Mesenchymal stem cell (in vitro differentiated cells and primary cell): ENCODE measurements at regions not wholly inside any gene's neighbourhood (a gene's known extent, or its start where the extent isn't known, plus 50 kb on each side); places are given as distances from the start of the nearest gene placed in this dataset.

Experiments
- DNase-seq: peaks from one replicate; pipeline ENCODE4 v3.0.0-alpha.2; 2013
- H2AFZ ChIP-seq: one replicate; pipeline ENCODE4 v1.6.1; 2013; ENCODE audit warnings: low read depth, mild to moderate bottlenecking, control low read depth, inconsistent platforms, low read length, moderate library complexity
- H2AK5ac ChIP-seq: 2 replicates; pipeline ENCODE4 v1.6.1; 2013; ENCODE audit warnings: low read length, moderate library complexity, mild to moderate bottlenecking, inconsistent platforms; ENCODE audit not compliant: severe bottlenecking
- H2BK120ac ChIP-seq: one replicate; pipeline ENCODE4 v1.6.1; 2013; ENCODE audit warnings: low read depth, mild to moderate bottlenecking, inconsistent platforms, low read length, moderate library complexity
- H2BK12ac ChIP-seq, 2 experiments: one replicate each; pipeline ENCODE4 v1.6.1; 2013; ENCODE audit warnings: inconsistent platforms in 2 of 2, low read length in 2 of 2, mild to moderate bottlenecking in 2 of 2, moderate library complexity in 2 of 2, control low read depth in 1 of 2
- H2BK15ac ChIP-seq: one replicate; pipeline ENCODE4 v1.6.1; 2013; ENCODE audit warnings: mild to moderate bottlenecking, low read depth, inconsistent platforms; ENCODE audit not compliant: poor library complexity, severe bottlenecking
- H2BK5ac ChIP-seq: 2 replicates; pipeline ENCODE4 v1.6.1; 2013; ENCODE audit warnings: low read depth, mild to moderate bottlenecking, low read length, control low read depth, inconsistent platforms; ENCODE audit not compliant: poor library complexity, severe bottlenecking
- H3K14ac ChIP-seq, 2 experiments: one replicate each; pipeline ENCODE4 v1.6.1; 2013; ENCODE audit warnings: inconsistent platforms in 2 of 2, low read length in 2 of 2, control low read depth in 1 of 2, mild to moderate bottlenecking in 1 of 2, moderate library complexity in 1 of 2
- H3K18ac ChIP-seq, 2 experiments: one replicate each; pipeline ENCODE4 v1.6.1; 2013; ENCODE audit warnings: inconsistent platforms in 2 of 2, low read length in 2 of 2, control low read depth in 1 of 2, low read depth in 1 of 2, mild to moderate bottlenecking in 1 of 2
- H3K23ac ChIP-seq, 2 experiments: one replicate each; pipeline ENCODE4 v1.6.1; 2013; ENCODE audit warnings: inconsistent platforms in 2 of 2, low read length in 2 of 2, mild to moderate bottlenecking in 2 of 2, moderate library complexity in 2 of 2, control low read depth in 1 of 2
- H3K27ac ChIP-seq: 2 replicates; pipeline ENCODE4 v1.5.1; 2013; ENCODE audit warnings: mild to moderate bottlenecking, moderate library complexity, low read length, control low read depth, inconsistent platforms; ENCODE audit not compliant: poor library complexity, severe bottlenecking
- H3K27me3 ChIP-seq, 2 experiments: 2 replicates each; pipeline versions ENCODE4 v1.6.1 to v1.7.0; 2013; ENCODE audit warnings: low read length in 2 of 2, mild to moderate bottlenecking in 2 of 2, moderate library complexity in 2 of 2, control low read depth in 1 of 2, inconsistent platforms in 1 of 2; ENCODE audit not compliant: control insufficient read depth in 1 of 2, insufficient read depth in 1 of 2
- H3K36me3 ChIP-seq, 2 experiments: 2 replicates each; pipeline versions ENCODE4 v1.6.1 to v1.7.0; 2013; ENCODE audit warnings: low read length in 2 of 2, control low read depth in 1 of 2, inconsistent platforms in 1 of 2, low read depth in 1 of 2, mild to moderate bottlenecking in 1 of 2; ENCODE audit not compliant: insufficient read depth in 2 of 2, control insufficient read depth in 1 of 2
- H3K4ac ChIP-seq, 2 experiments: one replicate each; pipeline ENCODE4 v1.6.1; 2013; ENCODE audit warnings: inconsistent platforms in 2 of 2, low read length in 2 of 2, mild to moderate bottlenecking in 2 of 2, moderate library complexity in 2 of 2, control low read depth in 1 of 2, low read depth in 1 of 2
- H3K4me1 ChIP-seq: 2 replicates; pipeline ENCODE4 v1.6.1; 2013; ENCODE audit warnings: low read depth, low read length, control low read depth; ENCODE audit not compliant: control insufficient read depth, insufficient read depth
- H3K4me2 ChIP-seq: 2 replicates; pipeline ENCODE4 v1.6.1; 2013; ENCODE audit warnings: low read length, mild to moderate bottlenecking, inconsistent platforms; ENCODE audit not compliant: poor library complexity, severe bottlenecking
- H3K4me3 ChIP-seq, 2 experiments: 2 replicates each; pipeline versions ENCODE4 v1.5.1 to v1.7.0; 2013; ENCODE audit warnings: low read length in 2 of 2, mild to moderate bottlenecking in 2 of 2, control low read depth in 1 of 2, low read depth in 1 of 2; ENCODE audit not compliant: insufficient read depth in 1 of 2
- H3K79me1 ChIP-seq: replicated peaks from 2 replicates; pipeline ENCODE4 v1.6.1; 2013; ENCODE audit warnings: mild to moderate bottlenecking, control low read depth, low read length, inconsistent platforms; ENCODE audit not compliant: poor library complexity, severe bottlenecking
- H3K9ac ChIP-seq: 2 replicates; pipeline ENCODE4 v1.7.0; 2013; ENCODE audit warnings: mild to moderate bottlenecking, low read length, moderate library complexity
- H3K9me3 ChIP-seq: 2 replicates; pipeline ENCODE4 v1.7.0; 2013; ENCODE audit warnings: mild to moderate bottlenecking, low read length; ENCODE audit not compliant: control insufficient read depth
- H4K8ac ChIP-seq: one replicate; pipeline ENCODE4 v1.6.1; 2013; ENCODE audit warnings: inconsistent platforms, mild to moderate bottlenecking, low read length, moderate library complexity
- H4K91ac ChIP-seq: one replicate; pipeline ENCODE4 v1.6.1; 2013; ENCODE audit warnings: mild to moderate bottlenecking, low read length, inconsistent platforms
- WGBS: methylation state at CpG from one replicate; pipeline ENCODE4 v1.1.7; 2013; ENCODE audit warnings: mixed read lengths; 5-methylcytosine and 5-hydroxymethylcytosine counted together

DNA sequence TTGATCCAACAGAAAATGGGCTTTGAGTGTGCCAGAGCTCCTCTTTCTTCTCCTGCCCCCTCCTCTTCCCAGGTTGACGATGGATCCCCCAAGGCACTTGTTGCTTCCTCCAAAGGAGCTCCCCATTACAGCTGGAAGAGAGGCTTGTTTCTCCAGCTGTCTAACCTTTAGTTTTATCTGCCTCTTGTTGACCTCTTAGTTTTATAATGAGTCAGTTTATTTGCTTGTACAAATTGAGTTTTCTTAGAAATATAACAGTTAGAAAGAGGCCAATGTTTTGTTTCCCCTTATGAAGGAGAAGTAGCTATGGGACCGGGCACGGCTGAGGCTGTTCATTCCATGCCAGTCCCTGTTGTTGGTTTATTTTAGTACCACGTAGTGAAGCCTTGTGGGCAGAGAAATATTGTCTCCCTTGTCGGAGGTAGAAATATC is 158.2 kb downstream of the SPRY1 start:
- Histone ChIP-seq H3K4ac (peak overlapping the region; percentile 57 to 74), H2BK120ac (peak overlapping the region; percentile 95), H4K91ac (peak overlapping the region; percentile 78), H3K4me3 (peak overlapping the region in 1 of 2 experiments; percentile 38), H3K4me2 (peak overlapping the region; percentile 24), H3K36me3 (no peaks in the 10 kb centered on the region), H3K27me3 (no peaks in the 10 kb centered on the region), H3K4me1 (peaks cover 12% of the 10 kb centered on the region), H2AK5ac (peak overlapping the region; percentile 67), H3K23ac (no peak overlapping the region), H2BK5ac (peak overlapping the region; percentile 83), H3K14ac (no peak overlapping the region), H3K9me3 (no peaks in the 10 kb centered on the region), H3K9ac (peak overlapping the region; percentile 76), H2AFZ (no peak overlapping the region), H3K18ac (peak overlapping the region; percentile 88 to 92), H3K79me1 (no peaks in the 10 kb centered on the region), H2BK12ac (peak overlapping the region; percentile 91 to 97), H3K27ac (peak overlapping the region; percentile 99), H2BK15ac (peak overlapping the region; percentile 57), H4K8ac (peak overlapping the region; percentile 87)
- WGBS: 88% methylated on average over 5 of the region's 5 CpGs
- no peak for DNase-seq

DNA sequence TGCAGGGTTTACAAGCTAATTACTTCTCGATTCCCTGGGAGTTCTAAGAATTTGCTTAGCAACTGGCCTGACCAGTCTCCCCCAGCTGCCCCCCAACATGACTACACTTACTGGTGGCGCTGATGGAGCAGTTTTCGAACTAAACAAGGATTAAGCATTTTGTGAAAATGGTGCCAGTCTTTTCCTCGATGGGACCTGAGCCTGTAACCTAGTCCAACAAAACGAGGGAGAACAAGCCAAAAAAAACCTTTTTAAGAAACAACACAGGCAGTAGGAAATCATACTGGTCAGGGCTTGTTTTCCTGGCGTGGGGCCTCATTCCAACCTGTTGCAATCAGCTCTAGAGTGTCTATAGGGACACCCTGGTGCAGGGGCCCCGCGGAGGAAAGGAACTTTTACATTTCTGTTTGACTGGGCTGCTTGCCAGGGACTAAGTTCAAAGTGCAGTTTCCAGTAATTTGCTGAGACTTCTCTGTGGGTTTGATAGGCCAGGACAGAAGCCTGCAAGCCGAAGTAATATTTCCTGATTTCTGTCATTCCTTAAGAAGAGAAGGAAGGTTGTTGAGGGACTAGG is 158.7 kb downstream of the SPRY1 start:
- H4K8ac ChIP-seq: peak overlapping the region; percentile 87
- H3K9me3 ChIP-seq: no peaks in the 10 kb centered on the region
- H3K27ac ChIP-seq: peak overlapping the region; percentile 99
- H3K79me1 ChIP-seq: no peaks in the 10 kb centered on the region
- no peaks in the 10 kb centered on the region for H3K36me3 ChIP-seq
- peak overlapping the region; percentile 95 for H2BK120ac ChIP-seq
- peak overlapping the region; percentile 88 to 92 for H3K18ac ChIP-seq
- no peak overlapping the region for H3K23ac ChIP-seq
- H2AFZ ChIP-seq: no peak overlapping the region
- peak overlapping the region; percentile 91 to 97 for H2BK12ac ChIP-seq
- peak overlapping the region; percentile 24 for H3K4me2 ChIP-seq
- WGBS: 44% methylated on average over 8 of the region's 9 CpGs
- peak overlapping the region; percentile 76 for H3K9ac ChIP-seq
- H4K91ac ChIP-seq: peak overlapping the region; percentile 78
- peak overlapping the region; percentile 57 to 74 for H3K4ac ChIP-seq
- peak overlapping the region; percentile 67 for H2AK5ac ChIP-seq
- no peaks in the 10 kb centered on the region for H3K27me3 ChIP-seq
- DNase-seq: peak; percentile 86
- H2BK5ac ChIP-seq: peak overlapping the region; percentile 83
- H3K4me1 ChIP-seq: peaks cover 12% of the 10 kb centered on the region
- H3K14ac ChIP-seq: no peak overlapping the region
- H2BK15ac ChIP-seq: peak overlapping the region; percentile 57
- H3K4me3 ChIP-seq: peak overlapping the region in 1 of 2 experiments; percentile 38

DNA sequence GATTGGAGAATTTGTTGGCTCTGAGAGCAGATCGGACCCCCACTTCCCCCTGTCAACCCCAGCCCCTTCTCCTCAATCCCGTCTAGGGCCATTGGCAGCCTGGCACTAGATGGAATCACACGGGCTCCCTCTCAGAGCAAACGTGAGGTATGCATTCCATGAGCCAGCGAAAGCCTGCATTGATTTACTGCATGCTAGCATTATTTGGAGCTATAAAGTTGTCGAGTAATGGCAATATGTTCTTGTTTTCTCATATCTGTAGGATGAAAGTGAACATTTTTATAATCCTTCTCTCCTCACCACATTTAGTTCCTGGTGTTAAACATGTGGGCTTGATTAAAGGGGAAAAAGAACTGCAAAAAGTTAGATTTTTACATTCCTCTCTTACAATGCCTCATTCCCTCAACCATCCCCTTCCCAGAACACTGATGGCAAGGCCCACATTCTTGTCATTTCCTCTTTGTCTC is 159.2 kb downstream of the SPRY1 start:
- Histone ChIP-seq H2BK15ac (no peak overlapping the region), H3K9ac (peak overlapping the region; percentile 76), H2BK12ac (peak overlapping the region; percentile 53 to 76), H4K8ac (peak overlapping the region; percentile 91), H3K4me2 (no peak overlapping the region), H3K14ac (no peak overlapping the region), H3K27me3 (no peaks in the 10 kb centered on the region), H3K4me1 (peaks cover 12% of the 10 kb centered on the region), H3K79me1 (no peaks in the 10 kb centered on the region), H4K91ac (peak overlapping the region; percentile 5), H3K36me3 (no peaks in the 10 kb centered on the region), H2BK5ac (peak overlapping the region; percentile 83), H3K18ac (peak overlapping the region; percentile 52 to 69), H3K23ac (no peak overlapping the region), H2BK120ac (peak overlapping the region; percentile 78), H2AFZ (no peak overlapping the region), H3K9me3 (no peaks in the 10 kb centered on the region), H2AK5ac (peak overlapping the region; percentile 17), H3K27ac (peak overlapping the region; percentile 99), H3K4me3 (no peak overlapping the region), H3K4ac (no peak overlapping the region)
- no peak for DNase-seq
- WGBS: 30% methylated on average over 3 of the region's 6 CpGs

DNA sequence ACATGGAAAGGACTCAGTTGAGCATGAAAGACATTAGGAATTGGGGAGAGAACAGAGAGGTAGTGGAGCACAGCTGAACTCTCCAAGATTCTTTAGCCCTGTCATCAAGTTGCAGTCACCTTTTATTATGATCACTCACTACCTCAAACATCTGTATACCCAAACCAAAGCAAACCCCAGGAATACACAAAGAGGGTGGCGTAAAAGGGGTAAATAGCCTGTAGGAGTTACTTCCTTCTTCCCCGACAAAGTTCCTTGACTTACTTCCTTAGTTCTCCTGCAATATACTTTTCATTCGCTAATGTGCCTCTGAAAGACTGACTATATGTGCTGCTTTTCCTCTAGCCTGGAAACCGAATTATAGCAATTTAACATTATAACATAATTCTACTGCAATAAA is 159.9 kb downstream of the SPRY1 start:
- Histone ChIP-seq H2AFZ (no peak overlapping the region), H2BK120ac (peak overlapping the region; percentile 11), H3K14ac (no peak overlapping the region), H3K27me3 (no peaks in the 10 kb centered on the region), H3K9ac (peak overlapping the region; percentile 76), H2BK12ac (no peak overlapping the region), H3K4ac (peak overlapping the region in 1 of 2 experiments; percentile 26), H3K23ac (no peak overlapping the region), H3K18ac (peak overlapping the region; percentile 28 to 52), H3K9me3 (no peaks in the 10 kb centered on the region), H3K27ac (peak overlapping the region; percentile 99), H3K4me2 (no peak overlapping the region), H2AK5ac (no peak overlapping the region), H3K4me3 (no peak overlapping the region), H2BK5ac (no peak overlapping the region), H2BK15ac (no peak overlapping the region), H3K36me3 (no peaks in the 10 kb centered on the region), H3K4me1 (peaks cover 13% of the 10 kb centered on the region), H4K8ac (no peak overlapping the region), H3K79me1 (no peaks in the 10 kb centered on the region), H4K91ac (no peak overlapping the region)
- 98% methylated on average over 3 of the region's 4 CpGs for WGBS
- no peak for DNase-seq
